ENCODE measurements at regions not wholly inside any gene's neighbourhood (a gene's known extent, or its start where the extent isn't known, plus 50 kb on each side); places are given as distances from the start of the nearest gene placed in this dataset.
"Not testable (repeated sequence)": the region's sequence is repeated elsewhere in the genome, so short reads cannot be mapped to it uniquely, and the experiment has no call there.

- TF ChIP-seq HOXA7 (CRISPR knock-in tag; IDR thresholded peaks at IDR 0.05); CTCF (IDR thresholded peaks at IDR 0.05): not testable (repeated sequence)
These were observed 215.3 kb upstream of the DMRTA1 start for GRCh38 chr9:22231309-22231708.

All from A549 (cell line).